Esophagus muscularis mucosa (tissue), 4 donors: ENCODE measurements at regions not wholly inside any gene's neighbourhood (a gene's known extent, or its start where the extent isn't known, plus 50 kb on each side); places are given as distances from the start of the nearest gene placed in this dataset.

Experiments used
- DNase-seq: peaks from one replicate; pipeline ENCODE4 v3.0.0-alpha.2; 2017; ENCODE audit errors: extremely low spot score
- H3K27ac ChIP-seq, 4 donors: fragments of 200-600 bp; sonication (generic); replicated peaks in 1 of 4; 1 replicate in 3 of 4; 2 replicates in 1 of 4; pipeline ENCODE4 v1.5.1; 2016 to 2019; ENCODE audit warnings: mild to moderate bottlenecking in 1 of 4
- H3K27me3 ChIP-seq, 4 donors: fragments of 200-600 bp; sonication (generic); one replicate each; pipeline versions ENCODE4 v1.5.1 to v1.6.0; 2016 to 2019
- H3K36me3 ChIP-seq, 4 donors: fragments of 200-600 bp; sonication (generic); one replicate each; pipeline ENCODE4 v1.5.1; 2016 to 2019
- H3K4me1 ChIP-seq, 4 donors: fragments of 200-600 bp; sonication (generic); one replicate each; pipeline ENCODE4 v1.5.1; 2016 to 2019
- H3K4me3 ChIP-seq, 4 donors: fragments of 200-600 bp; sonication (generic); 1 replicate in 2 of 4; 2 replicates in 2 of 4; pipeline ENCODE4 v1.5.1; 2016 to 2019; ENCODE audit warnings: mild to moderate bottlenecking in 4 of 4, moderate library complexity in 1 of 4
- H3K9me3 ChIP-seq, 4 donors: fragments of 200-600 bp; sonication (generic); 1 replicate in 3 of 4; 2 replicates in 1 of 4; pipeline ENCODE4 v1.5.1; 2016 to 2019
- EP300 ChIP-seq: sonication (generic); formaldehyde crosslinking; IDR thresholded peaks from one replicate; pipeline ENCODE4 v1.6.1; 2017; ENCODE audit warnings: antibody characterized with exemption
- POLR2A ChIP-seq: fragments of 450-650 bp; IDR thresholded peaks from one replicate; pipeline ENCODE4 v1.6.1; 2017; ENCODE audit warnings: antibody characterized with exemption, moderate library complexity, mild to moderate bottlenecking, low read depth
- POLR2AphosphoS5 ChIP-seq, 2 donors: sonication (generic); formaldehyde crosslinking; IDR thresholded peaks; one replicate each; pipeline ENCODE4 v1.6.1; 2017; ENCODE audit warnings: antibody characterized with exemption in 2 of 2
- WGBS: methylation state at CpG from one replicate; pipeline ENCODE4 v1.1.5; 2018; 5-methylcytosine and 5-hydroxymethylcytosine counted together
- intact Hi-C: fragments of 100-400 bp; cut with DNase I; formaldehyde crosslinking; loops from one replicate; pipeline ENCODE4 v1.15.1; 2023
- TF ChIP-seq, protein P1 (sequence below), 3 experiments: fragments of 200-600 bp in 2 of 3; fragments of 450-650 bp in 1 of 3; sonication (generic) in 2 of 3; IDR thresholded peaks; one replicate each; pipeline ENCODE4 v1.5.1; 2017 to 2019; ENCODE audit warnings: antibody characterized with exemption in 3 of 3, mild to moderate bottlenecking in 2 of 3, moderate library complexity in 1 of 3

DNA sequence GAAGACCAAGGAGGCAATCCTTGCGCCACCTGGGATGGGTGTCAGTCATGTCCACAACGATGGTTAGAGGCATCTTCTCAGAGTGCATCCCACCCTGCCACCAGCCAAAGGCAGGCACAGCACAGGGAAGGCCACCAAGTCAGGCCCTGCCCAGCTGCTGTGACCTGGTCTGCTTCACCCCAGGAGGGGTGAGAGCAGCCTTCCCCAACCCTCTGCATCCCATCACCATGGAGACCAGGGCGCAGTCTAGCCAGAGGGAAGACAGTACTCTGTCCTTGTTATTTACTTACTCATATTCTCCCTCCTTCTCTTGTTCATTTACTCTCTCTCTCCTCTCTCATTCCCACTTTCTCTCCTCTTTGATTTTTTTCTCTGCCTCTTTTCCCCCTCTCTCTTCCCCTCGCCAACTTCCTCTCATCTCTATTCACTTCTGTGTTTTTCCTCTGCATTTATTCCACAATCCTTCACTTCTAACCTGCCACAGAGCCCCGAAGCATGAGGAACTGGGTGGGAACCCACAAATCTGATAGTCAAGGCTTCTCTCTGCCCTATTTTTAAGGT, 749.4 kb downstream of the UQCRFS1 start:
- DNase-seq, result no peak
- no peaks in the 10 kb centered on the region for H3K9me3 ChIP-seq
- TF ChIP-seq POLR2A, result no peak
- no peak for TF ChIP-seq EP300
- TF ChIP-seq POLR2AphosphoS5 (IDR thresholded peaks at IDR 0.05), result no peak
- TF ChIP-seq, protein P1, sequence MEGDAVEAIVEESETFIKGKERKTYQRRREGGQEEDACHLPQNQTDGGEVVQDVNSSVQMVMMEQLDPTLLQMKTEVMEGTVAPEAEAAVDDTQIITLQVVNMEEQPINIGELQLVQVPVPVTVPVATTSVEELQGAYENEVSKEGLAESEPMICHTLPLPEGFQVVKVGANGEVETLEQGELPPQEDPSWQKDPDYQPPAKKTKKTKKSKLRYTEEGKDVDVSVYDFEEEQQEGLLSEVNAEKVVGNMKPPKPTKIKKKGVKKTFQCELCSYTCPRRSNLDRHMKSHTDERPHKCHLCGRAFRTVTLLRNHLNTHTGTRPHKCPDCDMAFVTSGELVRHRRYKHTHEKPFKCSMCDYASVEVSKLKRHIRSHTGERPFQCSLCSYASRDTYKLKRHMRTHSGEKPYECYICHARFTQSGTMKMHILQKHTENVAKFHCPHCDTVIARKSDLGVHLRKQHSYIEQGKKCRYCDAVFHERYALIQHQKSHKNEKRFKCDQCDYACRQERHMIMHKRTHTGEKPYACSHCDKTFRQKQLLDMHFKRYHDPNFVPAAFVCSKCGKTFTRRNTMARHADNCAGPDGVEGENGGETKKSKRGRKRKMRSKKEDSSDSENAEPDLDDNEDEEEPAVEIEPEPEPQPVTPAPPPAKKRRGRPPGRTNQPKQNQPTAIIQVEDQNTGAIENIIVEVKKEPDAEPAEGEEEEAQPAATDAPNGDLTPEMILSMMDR (IDR thresholded peaks at IDR 0.05), result no peak
- intact Hi-C loops, result loop anchor here (10.0 kb wide), 1 partner anchor 171 kb away; no protein-coding TSS in a partner anchor
- no peaks in the 10 kb centered on the region for H3K4me1 ChIP-seq
- no peak overlapping the region for H3K4me3 ChIP-seq
- H3K27ac ChIP-seq, result no peak overlapping the region
- H3K27me3 ChIP-seq, result peaks cover 0 to 30% (median 0%) of the 10 kb centered on the region in 4 donors
- WGBS, result 88% methylated on average over 5 of the region's 5 CpGs
- H3K36me3 ChIP-seq, result no peaks in the 10 kb centered on the region

GRCh38 chr19:28457620-28458019, 755.3 kb downstream of the UQCRFS1 start:
- 88% methylated on average over 2 of the region's 2 CpGs for WGBS
- no peak overlapping the region for H3K4me3 ChIP-seq
- H3K27me3 ChIP-seq, result peaks cover 0 to 5% (median 0%) of the 10 kb centered on the region in 4 donors
- H3K36me3 ChIP-seq, result no peaks in the 10 kb centered on the region
- intact Hi-C loops, result no loop called here
- TF ChIP-seq, protein P1 (IDR thresholded peaks at IDR 0.05), result no peak
- TF ChIP-seq POLR2AphosphoS5 (IDR thresholded peaks at IDR 0.05) (no peak), POLR2A (no peak), EP300 (no peak)
- no peaks in the 10 kb centered on the region for H3K9me3 ChIP-seq
- DNase-seq, result no peak
- no peak overlapping the region for H3K27ac ChIP-seq
- H3K4me1 ChIP-seq, result no peaks in the 10 kb centered on the region

- H3K9me3 ChIP-seq, result no peaks in the 10 kb centered on the region
- WGBS, result 80% methylated on average over 5 of the region's 5 CpGs
- no peak overlapping the region for H3K27ac ChIP-seq
- no peak for DNase-seq
- no peaks in the 10 kb centered on the region for H3K4me1 ChIP-seq
- intact Hi-C loops, result no loop called here
- H3K36me3 ChIP-seq, result no peaks in the 10 kb centered on the region
- no peak overlapping the region for H3K4me3 ChIP-seq
- H3K27me3 ChIP-seq, result peaks cover 0 to 5% (median 0%) of the 10 kb centered on the region in 4 donors
- TF ChIP-seq POLR2A, result no peak
- no peak for TF ChIP-seq EP300
- no peak for TF ChIP-seq POLR2AphosphoS5 (IDR thresholded peaks at IDR 0.05)
- TF ChIP-seq, protein P1 (IDR thresholded peaks at IDR 0.05), result no peak
Observed at GRCh38 chr19:28456708-28457320, 756.1 kb downstream of the UQCRFS1 start.

GRCh38 chr19:28456252-28456651, 756.7 kb downstream of the UQCRFS1 start:
- H3K27me3 ChIP-seq, result peaks cover 0 to 5% (median 0%) of the 10 kb centered on the region in 4 donors
- H3K9me3 ChIP-seq, result no peaks in the 10 kb centered on the region
- 100% methylated on average over 1 of the region's 4 CpGs for WGBS
- DNase-seq, result no peak
- H3K4me3 ChIP-seq, result no peak overlapping the region
- intact Hi-C loops, result no loop called here
- H3K27ac ChIP-seq, result no peak overlapping the region
- H3K4me1 ChIP-seq, result no peaks in the 10 kb centered on the region
- no peaks in the 10 kb centered on the region for H3K36me3 ChIP-seq
- TF ChIP-seq POLR2AphosphoS5 (IDR thresholded peaks at IDR 0.05) (no peak), EP300 (no peak), POLR2A (no peak)
- TF ChIP-seq, protein P1 (IDR thresholded peaks at IDR 0.05), result no peak
